GM21367 (cell line): ENCODE measurements at regions not wholly inside any gene's neighbourhood (a gene's known extent, or its start where the extent isn't known, plus 50 kb on each side); places are given as distances from the start of the nearest gene placed in this dataset.

Source experiments
- ATAC-seq: cut with Tn5 transposase; IDR thresholded peaks from one replicate; pipeline ENCODE4 v1.9.1; 2021; ENCODE audit not compliant: unreplicated experiment

DNA sequence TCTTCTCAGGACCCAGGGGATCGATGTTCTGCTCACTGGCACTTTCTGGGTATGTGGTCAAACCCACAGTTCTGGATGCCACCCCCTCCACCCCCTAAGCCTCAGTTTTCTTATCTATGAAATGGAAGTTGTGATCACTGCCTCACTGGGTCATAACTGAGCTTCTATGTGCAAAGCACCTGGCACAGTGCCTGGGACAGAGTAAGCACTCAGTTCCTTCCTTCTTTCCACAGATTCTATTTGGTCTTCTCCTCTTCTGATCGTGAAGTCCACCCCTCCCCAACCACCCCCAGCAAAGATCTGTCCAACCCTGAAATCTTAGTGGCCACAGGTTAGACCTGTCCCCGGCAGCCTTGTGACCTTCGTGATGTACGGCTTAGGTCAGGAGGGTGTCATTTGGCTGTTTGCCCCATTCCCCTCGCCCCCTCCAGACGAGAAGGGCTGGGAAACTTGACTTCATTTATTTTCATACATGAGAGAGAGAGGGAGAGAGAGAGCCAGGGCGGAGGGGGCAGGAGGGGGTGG lies 181.4 kb downstream of the FGF18 start:
- ATAC-seq: no peak

- ATAC-seq: no peak
Measured at GRCh38 chr5:171601266-171601881, 181.9 kb downstream of the FGF18 start.

DNA sequence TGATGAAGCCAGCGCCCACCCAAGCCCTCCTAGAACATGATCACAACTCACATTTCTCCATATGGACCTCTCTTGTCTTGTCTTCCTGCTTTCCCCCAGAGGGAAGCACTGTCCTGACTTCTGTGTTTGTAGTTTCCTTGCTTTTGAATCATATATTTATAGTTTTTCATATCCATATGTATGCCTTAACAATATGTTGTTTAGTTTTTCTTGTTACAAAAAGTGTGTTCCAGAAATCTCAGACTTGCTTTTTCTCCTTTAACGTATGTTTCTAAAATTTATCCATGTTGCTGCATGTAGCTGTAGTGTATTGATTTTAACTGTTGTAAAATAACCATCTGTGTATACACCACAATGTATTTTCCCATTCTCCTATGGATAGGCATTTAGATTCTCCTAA lies 182.0 kb upstream of the SMIM23 start:
- ATAC-seq: no peak

DNA sequence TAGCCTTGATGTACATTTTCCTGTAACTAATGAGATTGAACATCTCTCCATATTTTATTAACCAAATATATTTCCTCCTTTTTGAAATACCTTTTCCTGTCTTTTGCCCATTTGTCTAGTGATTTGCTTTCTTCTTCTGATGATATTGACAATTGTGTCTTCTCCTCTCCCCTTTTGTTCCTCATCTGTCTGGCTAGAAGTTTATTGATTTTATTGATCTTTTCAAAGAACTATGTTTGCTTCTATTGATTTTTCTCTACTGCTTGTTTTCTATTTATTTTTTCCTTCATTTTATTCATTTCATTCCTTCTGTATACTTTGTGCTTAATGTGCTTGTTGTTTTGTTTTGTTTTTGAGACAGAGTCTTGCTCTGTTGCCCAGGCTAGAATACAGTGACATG lies 181.4 kb upstream of the SMIM23 start:
- no peak for ATAC-seq

- no peak for ATAC-seq
Measured at GRCh38 chr5:171606414-171607024, 179.1 kb upstream of the SMIM23 start.

DNA sequence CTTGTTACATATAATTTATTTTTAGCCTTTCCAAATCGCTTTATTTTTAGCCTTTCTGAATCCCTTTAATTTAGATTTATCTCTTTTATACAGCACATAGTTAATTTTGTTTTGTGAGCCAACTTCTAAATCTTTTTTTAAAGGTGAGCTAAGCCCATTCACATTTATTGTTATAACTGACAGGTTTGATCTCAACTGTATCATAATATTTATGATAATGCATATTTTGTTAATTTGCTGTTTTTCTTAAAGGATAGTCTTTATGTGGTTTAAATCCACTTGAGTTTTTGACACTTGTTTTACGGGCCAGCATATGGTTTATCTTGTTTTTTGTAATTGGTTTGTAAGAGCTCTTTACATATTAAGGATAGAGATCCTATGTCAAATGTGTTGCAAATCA lies 177.8 kb upstream of the SMIM23 start:
- no peak for ATAC-seq

DNA sequence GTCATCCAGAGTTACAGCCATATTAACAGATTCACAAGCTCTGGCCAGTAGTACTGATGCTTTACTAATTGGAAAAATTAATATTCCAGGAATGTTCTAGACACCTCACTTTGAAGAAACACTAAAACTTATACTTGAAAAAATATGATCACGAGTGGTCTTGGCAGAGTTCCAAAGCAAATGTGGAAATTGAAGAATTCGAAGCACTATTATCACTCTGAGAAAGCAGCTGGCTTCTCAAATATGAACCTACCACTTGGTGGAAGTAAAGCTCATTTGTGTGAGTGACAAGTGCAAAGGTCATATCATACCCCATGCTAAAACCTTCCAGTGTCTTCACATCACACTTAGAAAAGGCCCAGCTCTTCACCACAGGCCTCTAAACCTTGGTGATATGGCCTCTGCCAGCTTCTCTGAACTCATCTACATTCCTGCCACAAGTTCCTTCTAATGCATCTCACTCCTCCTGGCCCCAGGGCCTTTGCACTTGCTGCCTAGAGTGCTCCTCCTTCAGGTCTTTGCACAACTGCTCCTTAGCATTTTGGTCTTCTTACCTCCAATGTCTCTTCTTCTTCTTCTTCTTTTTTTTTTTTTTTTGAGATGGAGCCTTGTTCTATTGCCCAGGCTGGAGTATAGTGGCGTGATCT lies 175.7 kb upstream of the SMIM23 start:
- no peak for ATAC-seq

DNA sequence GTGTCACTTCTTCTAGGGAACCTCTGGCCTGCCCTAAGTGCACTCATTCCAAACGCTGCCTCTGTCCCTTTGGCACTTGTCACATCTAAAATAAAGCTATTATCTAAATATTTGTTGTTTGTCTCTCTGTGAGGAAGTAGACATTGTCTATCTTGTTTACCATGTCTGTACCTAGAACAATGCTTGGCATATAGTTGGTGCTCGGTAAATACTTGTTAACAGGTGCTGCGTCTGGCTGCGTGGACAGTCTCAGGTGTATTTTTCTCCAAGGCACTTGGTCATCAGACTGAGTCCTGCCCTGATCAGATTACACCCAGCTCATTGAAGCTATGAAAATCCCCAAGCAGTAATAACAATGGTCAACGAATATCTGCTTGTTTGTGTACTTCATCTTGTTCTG lies 174.9 kb upstream of the SMIM23 start:
- ATAC-seq: no peak

GRCh38 chr5:171612749-171613148 lies 172.9 kb upstream of the SMIM23 start:
- ATAC-seq: no peak

- no peak for ATAC-seq
Measured at GRCh38 chr5:171614511-171614910, 171.1 kb upstream of the SMIM23 start.

GRCh38 chr5:171614971-171615653 lies 170.5 kb upstream of the SMIM23 start:
- no peak for ATAC-seq

DNA sequence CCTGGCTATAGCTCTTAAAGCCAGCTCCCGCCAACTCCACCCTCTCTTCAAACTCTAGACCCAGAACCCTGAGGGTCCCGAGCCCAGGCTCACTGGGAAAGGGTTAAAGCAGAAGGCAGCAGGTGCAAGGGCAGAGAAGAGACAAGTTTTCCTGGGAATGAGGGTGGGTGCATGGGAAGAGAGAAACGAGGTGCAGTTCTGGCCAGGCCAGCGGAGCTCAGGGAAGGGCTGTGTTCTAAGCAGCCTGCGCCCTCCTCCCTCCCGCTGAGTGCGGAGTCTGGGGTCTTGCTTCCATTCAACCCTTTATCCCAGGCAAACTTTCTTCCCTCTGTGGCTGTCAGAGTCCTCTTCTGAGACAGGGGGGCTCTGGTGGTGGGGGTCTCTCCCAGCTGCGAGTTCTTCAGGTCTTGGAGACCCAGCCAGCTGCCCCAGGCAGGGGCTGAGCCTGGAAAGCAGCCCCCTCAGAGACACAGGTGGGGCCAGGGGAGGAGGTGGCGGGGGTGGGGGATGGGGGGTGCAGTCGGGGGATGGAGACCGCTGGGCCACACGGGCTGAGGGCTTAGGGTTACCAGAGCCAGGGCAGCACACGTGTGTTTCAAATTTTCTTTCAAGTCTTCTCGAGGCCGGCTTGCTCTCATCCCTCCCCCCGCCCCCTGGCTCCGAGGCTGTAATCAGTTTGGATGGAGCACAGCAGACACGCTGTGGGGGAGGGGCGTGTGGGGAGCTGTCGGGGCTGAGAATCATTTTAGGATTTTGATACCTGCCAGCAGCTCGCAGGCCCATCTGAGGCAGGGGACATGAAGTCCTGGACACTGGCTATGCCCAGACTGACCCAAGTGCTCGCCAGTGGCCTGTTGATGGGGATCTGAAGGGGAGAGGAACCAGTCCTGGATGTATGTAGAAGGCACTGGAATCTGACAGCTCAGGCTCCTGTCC lies 169.6 kb upstream of the SMIM23 start:
- no peak for ATAC-seq

- no peak for ATAC-seq
Measured at GRCh38 chr5:171617266-171617665, 168.4 kb upstream of the SMIM23 start.

GRCh38 chr5:171617817-171618591 lies 167.6 kb upstream of the SMIM23 start:
- no peak for ATAC-seq

DNA sequence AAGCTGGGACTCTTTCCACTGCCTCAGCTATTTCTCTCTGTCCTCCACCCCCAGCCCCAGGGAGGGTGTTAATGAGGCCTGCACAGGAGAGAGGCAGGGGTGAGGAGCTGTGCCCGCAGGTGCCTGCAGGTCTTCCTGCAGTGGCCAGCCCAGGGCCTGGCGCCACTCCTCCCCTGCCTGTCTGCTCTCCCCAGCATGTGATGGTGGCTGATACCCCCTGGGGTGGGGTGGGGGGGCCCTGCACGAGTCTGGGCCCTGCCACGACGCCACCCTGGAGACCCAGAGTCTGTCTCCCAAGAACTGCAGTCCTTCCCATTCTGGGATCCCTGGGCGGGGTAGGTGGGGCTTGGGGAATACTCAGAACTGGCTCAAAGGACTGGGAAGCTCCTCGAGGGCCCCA lies 166.4 kb upstream of the SMIM23 start:
- no peak for ATAC-seq

DNA sequence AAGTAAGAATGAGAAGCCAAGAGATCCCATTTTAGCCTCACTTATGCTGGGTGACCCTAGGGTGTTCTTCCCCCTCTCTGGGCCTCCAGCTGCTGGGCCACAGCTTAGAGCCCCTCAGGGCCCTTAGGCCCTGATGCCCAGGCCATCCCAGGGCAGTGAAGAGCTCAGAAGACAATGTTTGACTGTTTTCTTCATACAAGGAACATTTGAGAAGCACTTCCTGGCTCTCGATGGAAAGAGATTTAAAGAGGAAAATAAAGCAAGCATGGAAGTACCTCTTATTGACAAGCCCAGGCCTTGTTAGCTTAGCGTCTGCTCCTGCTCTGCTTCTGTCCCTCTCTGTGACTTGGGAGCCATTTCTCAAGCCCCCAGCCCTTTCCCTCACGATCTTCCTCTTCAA lies 165.9 kb upstream of the SMIM23 start:
- no peak for ATAC-seq

DNA sequence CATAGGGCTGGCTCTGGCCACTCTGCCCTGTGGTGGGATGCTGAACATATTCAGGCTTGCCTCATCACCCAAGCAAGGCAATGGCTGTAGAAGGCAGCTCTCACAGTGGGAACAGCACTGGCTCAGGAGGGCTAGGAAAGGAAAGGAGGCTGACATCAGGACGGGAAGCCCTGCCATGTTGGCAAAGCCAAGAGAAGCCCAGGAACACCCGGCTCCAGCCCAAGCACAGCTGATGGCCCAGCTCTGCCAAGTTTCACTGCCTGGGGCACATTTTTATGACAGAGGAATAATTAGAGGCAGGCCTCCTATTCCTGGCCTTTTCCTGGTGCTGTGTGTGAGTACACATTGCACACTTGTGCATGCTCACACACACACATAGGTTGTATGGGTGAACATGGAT lies 163.6 kb upstream of the SMIM23 start:
- no peak for ATAC-seq

DNA sequence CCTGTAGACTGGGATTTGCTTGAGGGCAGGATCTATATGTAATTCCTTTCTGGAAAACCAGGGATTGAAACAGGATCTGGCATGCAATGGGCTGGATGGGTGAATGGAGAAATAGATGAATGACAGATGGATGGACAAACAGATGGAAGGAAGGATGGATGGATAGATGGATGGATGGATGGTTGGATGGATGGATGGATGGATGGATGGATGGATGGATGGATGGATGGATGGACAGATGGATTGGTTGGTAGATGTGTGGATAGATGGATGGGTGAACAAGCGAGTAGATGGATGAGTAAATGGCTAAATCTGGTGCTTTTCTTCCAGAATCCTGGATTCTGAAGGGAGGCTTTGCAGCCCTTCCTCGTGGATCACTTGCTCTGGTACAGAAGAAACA lies 162.5 kb upstream of the SMIM23 start:
- ATAC-seq: no peak

- no peak for ATAC-seq
Measured at GRCh38 chr5:171623551-171624097, 162.0 kb upstream of the SMIM23 start.

DNA sequence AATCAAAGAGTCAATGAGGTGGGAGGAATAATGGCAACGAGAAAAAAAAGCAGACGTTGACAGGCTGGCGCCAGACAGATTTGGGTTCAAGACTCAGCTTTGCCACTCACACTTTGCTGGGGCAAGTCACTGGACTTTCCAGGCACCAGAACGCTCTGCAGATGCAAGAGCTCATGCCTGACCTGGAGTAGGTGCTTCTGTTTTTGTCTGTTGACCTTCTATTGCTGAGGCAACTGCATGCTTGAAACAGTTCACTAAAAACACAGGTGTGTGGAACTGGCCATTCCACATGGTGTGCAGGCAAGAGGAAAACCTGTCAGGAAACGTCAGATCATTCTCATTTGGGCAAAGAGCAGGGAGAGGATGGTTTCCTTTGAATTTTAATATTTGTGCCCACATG lies 161.2 kb upstream of the SMIM23 start:
- no peak for ATAC-seq
